HFFc6 (cell line): ENCODE measurements at regions not wholly inside any gene's neighbourhood (a gene's known extent, or its start where the extent isn't known, plus 50 kb on each side); places are given as distances from the start of the nearest gene placed in this dataset.

Experiments used
- DNase-seq: peaks from one replicate; pipeline ENCODE4 v3.0.0-alpha.2; 2018
- H3K27ac Mint-ChIP-seq: 2 replicates; pipeline ENCODE4 v1.8.0; 2020; ENCODE audit warnings: mild to moderate bottlenecking, mixed read lengths
- H3K27me3 Mint-ChIP-seq: 2 replicates; pipeline ENCODE4 v1.8.0; 2021; ENCODE audit warnings: mild to moderate bottlenecking, moderate library complexity, mixed read lengths; ENCODE audit not compliant: insufficient read depth
- H3K36me3 Mint-ChIP-seq: 2 replicates; pipeline ENCODE4 v1.8.0; 2021; ENCODE audit warnings: low read depth, mixed read lengths
- H3K4me1 Mint-ChIP-seq: 2 replicates; pipeline ENCODE4 v1.8.0; 2020; ENCODE audit warnings: low read depth, mixed read lengths
- H3K4me3 Mint-ChIP-seq: 2 replicates; pipeline ENCODE4 v1.8.0; 2020; ENCODE audit warnings: mild to moderate bottlenecking, moderate library complexity, mixed read lengths
- H3K9me3 Mint-ChIP-seq: 2 replicates; pipeline ENCODE4 v1.8.0; 2020; ENCODE audit warnings: mild to moderate bottlenecking, mixed read lengths
- TF ChIP-seq, protein P1 (sequence below): fragments of 200-600 bp; sonication (generic); IDR thresholded peaks from 2 replicates; pipeline ENCODE4 v1.5.0; 2021; ENCODE audit warnings: antibody characterized with exemption, mild to moderate bottlenecking

DNA sequence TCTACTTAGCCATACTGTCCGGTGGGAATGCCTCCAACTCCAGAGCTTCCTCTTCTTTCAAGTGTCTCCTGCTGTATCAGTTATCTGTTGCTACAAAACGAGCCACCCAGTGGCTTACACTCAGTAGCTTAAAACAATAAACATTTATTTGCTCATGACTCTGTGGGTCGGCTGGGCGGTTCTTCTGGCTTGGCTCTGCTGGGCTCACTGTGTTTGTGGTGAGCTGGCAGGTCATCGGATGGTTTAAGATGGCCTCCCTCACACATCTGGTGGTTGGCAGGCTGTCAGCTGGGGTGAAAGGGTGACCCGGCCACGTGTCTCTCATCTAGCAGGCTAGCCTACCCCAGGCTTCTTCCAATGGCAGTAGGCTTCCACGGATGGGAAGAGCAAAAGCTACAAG is 122.4 kb upstream of the SLC1A4 start:
- Mint-ChIP-seq H3K27ac (peak overlapping the region; percentile 62), H3K4me3 (peak overlapping the region; percentile 78), H3K9me3 (no peaks in the 10 kb centered on the region), H3K36me3 (no peaks in the 10 kb centered on the region), H3K4me1 (peaks cover 18% of the 10 kb centered on the region), H3K27me3 (peaks cover 26% of the 10 kb centered on the region)
- TF ChIP-seq, protein P1, sequence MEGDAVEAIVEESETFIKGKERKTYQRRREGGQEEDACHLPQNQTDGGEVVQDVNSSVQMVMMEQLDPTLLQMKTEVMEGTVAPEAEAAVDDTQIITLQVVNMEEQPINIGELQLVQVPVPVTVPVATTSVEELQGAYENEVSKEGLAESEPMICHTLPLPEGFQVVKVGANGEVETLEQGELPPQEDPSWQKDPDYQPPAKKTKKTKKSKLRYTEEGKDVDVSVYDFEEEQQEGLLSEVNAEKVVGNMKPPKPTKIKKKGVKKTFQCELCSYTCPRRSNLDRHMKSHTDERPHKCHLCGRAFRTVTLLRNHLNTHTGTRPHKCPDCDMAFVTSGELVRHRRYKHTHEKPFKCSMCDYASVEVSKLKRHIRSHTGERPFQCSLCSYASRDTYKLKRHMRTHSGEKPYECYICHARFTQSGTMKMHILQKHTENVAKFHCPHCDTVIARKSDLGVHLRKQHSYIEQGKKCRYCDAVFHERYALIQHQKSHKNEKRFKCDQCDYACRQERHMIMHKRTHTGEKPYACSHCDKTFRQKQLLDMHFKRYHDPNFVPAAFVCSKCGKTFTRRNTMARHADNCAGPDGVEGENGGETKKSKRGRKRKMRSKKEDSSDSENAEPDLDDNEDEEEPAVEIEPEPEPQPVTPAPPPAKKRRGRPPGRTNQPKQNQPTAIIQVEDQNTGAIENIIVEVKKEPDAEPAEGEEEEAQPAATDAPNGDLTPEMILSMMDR, result peak; percentile 57; the same call in 1 of the 2 replicates
- DNase-seq, result peak; percentile 96

- H3K9me3 Mint-ChIP-seq, result no peaks in the 10 kb centered on the region
- no peaks in the 10 kb centered on the region for H3K36me3 Mint-ChIP-seq
- no peak for DNase-seq
- TF ChIP-seq, protein P1, result no peak
- peaks cover 27% of the 10 kb centered on the region for H3K27me3 Mint-ChIP-seq
- peak overlapping the region; percentile 62; the same call in 1 of the 2 replicates for H3K27ac Mint-ChIP-seq
- H3K4me3 Mint-ChIP-seq, result no peak overlapping the region
- H3K4me1 Mint-ChIP-seq, result peaks cover 18% of the 10 kb centered on the region
These were observed 121.8 kb upstream of the SLC1A4 start for GRCh38 chr2:64867253-64867996.

DNA sequence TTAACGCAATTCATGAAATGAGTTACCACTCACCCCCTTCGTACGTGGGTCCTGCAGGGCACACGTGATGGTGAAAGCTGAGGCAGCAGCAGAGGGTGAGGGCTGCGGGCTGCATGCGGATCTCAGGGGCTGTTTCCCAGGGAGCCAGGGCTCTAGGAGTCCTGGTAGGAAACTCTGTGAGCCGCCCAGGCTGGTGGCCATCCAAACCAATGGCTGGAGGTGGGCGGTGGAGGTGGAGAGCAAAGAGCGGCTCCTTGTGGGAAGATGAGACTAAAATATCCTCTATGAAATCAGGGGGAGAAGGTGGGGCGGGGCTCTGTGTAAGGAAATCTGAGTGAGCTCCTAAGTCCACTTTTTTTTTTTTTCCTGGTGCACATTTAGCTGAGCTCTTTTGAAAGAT is 120.1 kb upstream of the SLC1A4 start:
- Mint-ChIP-seq H3K27me3 (peaks cover 27% of the 10 kb centered on the region), H3K9me3 (no peaks in the 10 kb centered on the region), H3K36me3 (no peaks in the 10 kb centered on the region), H3K27ac (no peak overlapping the region), H3K4me3 (no peak overlapping the region), H3K4me1 (peaks cover 22% of the 10 kb centered on the region)
- no peak for DNase-seq
- TF ChIP-seq, protein P1, result no peak

DNA sequence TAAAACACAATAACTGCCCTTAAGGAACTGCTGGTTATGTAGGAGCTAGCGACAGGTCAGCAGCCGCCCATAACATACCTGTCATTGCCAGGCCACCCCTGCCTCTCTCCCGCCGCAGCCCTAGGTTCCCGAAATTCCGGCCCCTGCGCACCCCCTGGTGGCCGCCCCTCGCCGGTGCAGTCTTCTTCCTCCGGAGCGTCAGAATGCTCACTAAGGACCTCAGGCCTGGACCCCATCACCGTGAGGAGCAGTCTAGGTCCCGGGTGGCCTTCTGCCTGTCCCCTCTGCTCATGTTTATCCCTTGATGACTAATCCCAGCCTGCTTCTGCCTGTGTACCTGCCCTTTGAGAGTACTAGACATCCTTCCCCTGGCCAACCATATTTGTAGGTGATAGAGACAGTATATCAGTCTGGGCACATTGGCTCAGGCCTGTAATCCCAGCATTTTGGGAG is 115.7 kb upstream of the SLC1A4 start:
- Mint-ChIP-seq H3K4me1 (peaks cover 26% of the 10 kb centered on the region), H3K9me3 (no peaks in the 10 kb centered on the region), H3K4me3 (0 out of 2 replicates have a peak overlapping the region, but pooled peaks have one; percentile 21), H3K27ac (no peak overlapping the region), H3K27me3 (peaks cover 22% of the 10 kb centered on the region), H3K36me3 (no peaks in the 10 kb centered on the region)
- peak; percentile 35 for DNase-seq
- TF ChIP-seq, protein P1, result peak; percentile 98

GRCh38 chr2:64874593-64874992 is 114.6 kb upstream of the SLC1A4 start:
- no peak for DNase-seq
- Mint-ChIP-seq H3K4me1 (peaks cover 31% of the 10 kb centered on the region), H3K27ac (no peak overlapping the region), H3K36me3 (no peaks in the 10 kb centered on the region), H3K9me3 (no peaks in the 10 kb centered on the region), H3K4me3 (no peak overlapping the region), H3K27me3 (peaks cover 15% of the 10 kb centered on the region)
- TF ChIP-seq, protein P1, result no peak
